ENCODE measurements at regions not wholly inside any gene's neighbourhood (a gene's known extent, or its start where the extent isn't known, plus 50 kb on each side); places are given as distances from the start of the nearest gene placed in this dataset.

GRCh38 chr10:117819304-117819703 is 227.4 kb downstream of the RAB11FIP2 start (continued):
- TF ChIP-seq ZNF488 (tag by site-specific recombination; IDR thresholded peaks at IDR 0.05) (no peak), ZNF280C (tag by site-specific recombination; IDR thresholded peaks at IDR 0.05) (no peak)

- no peak overlapping the region for H3K27ac ChIP-seq (ENCODE audit: extremely low read depth, low read depth, low read length)
- no peaks in the 10 kb centered on the region for H3K9me3 ChIP-seq (ENCODE audit: control insufficient read depth, insufficient read depth, low read depth, low read length)
- no peaks in the 10 kb centered on the region for H3K4me1 ChIP-seq (ENCODE audit: control insufficient read depth, insufficient read depth, low read length)
- H3K36me3 ChIP-seq (ENCODE audit: control insufficient read depth in 2 of 2, insufficient read depth in 1 of 2, low read length in 2 of 2): no peaks in the 10 kb centered on the region
- CTCF ChIA-PET: interaction anchor here (0.9 kb wide), 1 partner anchor 327 kb away, joined by 4 read pairs; no protein-coding TSS in a partner anchor
- TF ChIP-seq RBAK (tag by site-specific recombination; IDR thresholded peaks at IDR 0.05): no peak
- peak; percentile 92 for TF ChIP-seq ZNF610 (tag by site-specific recombination; IDR thresholded peaks at IDR 0.05; ENCODE audit: borderline replicate concordance)
- POLR2A ChIA-PET: no interaction called here
- H3K4me3 ChIP-seq (ENCODE audit: low read depth, low read length): no peak overlapping the region
Observed at GRCh38 chr10:117823980-117824379, 222.8 kb downstream of the RAB11FIP2 start.

- CTCF ChIA-PET: no interaction called here
- no peaks in the 10 kb centered on the region for H3K9me3 ChIP-seq (ENCODE audit: control insufficient read depth, insufficient read depth, low read depth, low read length)
- POLR2A ChIA-PET: no interaction called here
- TF ChIP-seq ZNF776 (tag by site-specific recombination; IDR thresholded peaks at IDR 0.05; ENCODE audit: borderline replicate concordance) (no peak), ZNF248 (tag by site-specific recombination; IDR thresholded peaks at IDR 0.05) (no peak), ZNF518A (tag by site-specific recombination; conservative IDR thresholded peaks at IDR 0.05; ENCODE audit: low read depth) (no peak), ZNF280C (tag by site-specific recombination; IDR thresholded peaks at IDR 0.05) (no peak), GLI2 (tag by site-specific recombination; IDR thresholded peaks at IDR 0.05; ENCODE audit: borderline replicate concordance, low read depth) (no peak), KLF17 (tag by site-specific recombination; IDR thresholded peaks at IDR 0.05) (no peak), ZNF768 (tag by site-specific recombination; IDR thresholded peaks at IDR 0.05) (no peak), ZNF324 (tag by site-specific recombination; IDR thresholded peaks at IDR 0.05) (no peak)
- no peak overlapping the region for H3K27ac ChIP-seq (ENCODE audit: extremely low read depth, low read depth, low read length)
- H3K4me3 ChIP-seq (ENCODE audit: low read depth, low read length): no peak overlapping the region
- H3K36me3 ChIP-seq (ENCODE audit: control insufficient read depth in 2 of 2, insufficient read depth in 1 of 2, low read length in 2 of 2): no peaks in the 10 kb centered on the region
- no peaks in the 10 kb centered on the region for H3K4me1 ChIP-seq (ENCODE audit: control insufficient read depth, insufficient read depth, low read length)
Observed at GRCh38 chr10:117830205-117830604, 216.5 kb downstream of the RAB11FIP2 start.
